K562 (cell line): ENCODE measurements at regions not wholly inside any gene's neighbourhood (a gene's known extent, or its start where the extent isn't known, plus 50 kb on each side); places are given as distances from the start of the nearest gene placed in this dataset.

Experiments
- DEAF1 ChIP-seq: fragments of 450-650 bp; formaldehyde crosslinking; IDR thresholded peaks from 2 replicates; pipeline ENCODE4 v1.4.0; 2020; ENCODE audit warnings: mild to moderate bottlenecking, moderate library complexity
- E2F8 ChIP-seq: fragments of 450-650 bp; IDR thresholded peaks from 2 replicates; pipeline ENCODE4 v1.7.1; 2018; ENCODE audit warnings: mild to moderate bottlenecking, low read depth; ENCODE audit not compliant: partially characterized antibody
- ETV6 ChIP-seq, 3 experiments: fragments of 150-350 bp in 1 of 3; sonication (generic) in 1 of 3; formaldehyde crosslinking in 1 of 3; IDR thresholded peaks; 2 replicates each; pipeline versions ENCODE4 v1.6.1 to v1.8.0; 2014 to 2022; ENCODE audit warnings: borderline replicate concordance in 2 of 3, low read depth in 2 of 3, antibody characterized with exemption in 1 of 3, low read length in 1 of 3, mild to moderate bottlenecking in 1 of 3, missing genetic modification reagents in 1 of 3
- GABPB1 ChIP-seq: sonication (generic); formaldehyde crosslinking; IDR thresholded peaks from 2 replicates; pipeline ENCODE4 v1.8.0; 2022; ENCODE audit warnings: mild to moderate bottlenecking, missing genetic modification reagents
- HMG20B ChIP-seq: fragments of 250-450 bp; sonication (Bioruptor Pico); IDR thresholded peaks from 2 replicates; pipeline ENCODE4 v1.5.0; 2021; ENCODE audit warnings: mild to moderate bottlenecking
- KLF6 ChIP-seq: fragments of 250-450 bp; sonication (Bioruptor Pico); IDR thresholded peaks from 2 replicates; pipeline ENCODE4 v1.4.0; 2020; ENCODE audit warnings: mild to moderate bottlenecking, moderate library complexity, borderline replicate concordance
- REST ChIP-seq, 2 experiments: fragments of 450-650 bp; formaldehyde crosslinking in 1 of 2; IDR thresholded peaks; 2 replicates each; pipeline versions ENCODE4 v1.4.0 to v1.6.1; 2014 to 2020; ENCODE audit warnings: mild to moderate bottlenecking in 2 of 2, borderline replicate concordance in 1 of 2, low read depth in 1 of 2
- SMARCE1 ChIP-seq: fragments of 450-650 bp; IDR thresholded peaks from 2 replicates; pipeline ENCODE4 v1.7.1; 2016; ENCODE audit warnings: mild to moderate bottlenecking
- STAT5B ChIP-seq: fragments of 250-450 bp; sonication (Bioruptor Pico); IDR thresholded peaks from 2 replicates; pipeline ENCODE4 v1.8.0; 2021; ENCODE audit warnings: mild to moderate bottlenecking, inconsistent platforms
- ZNF592 ChIP-seq: fragments of 450-650 bp; IDR thresholded peaks from 2 replicates; pipeline ENCODE4 v1.6.1; 2017; ENCODE audit warnings: antibody characterized with exemption, mild to moderate bottlenecking

- TF ChIP-seq E2F8, result no peak
- TF ChIP-seq STAT5B (CRISPR knock-in tag), result no peak
- TF ChIP-seq ZNF592, result no peak
- TF ChIP-seq HMG20B (CRISPR knock-in tag), result no peak
- no peak for TF ChIP-seq GABPB1 (CRISPR knock-in tag)
- peak; percentile 67; the same call in 1 of the 2 replicates for TF ChIP-seq SMARCE1
- TF ChIP-seq DEAF1 (CRISPR knock-in tag), result no peak
- TF ChIP-seq KLF6 (CRISPR knock-in tag), result no peak
- TF ChIP-seq REST (IDR thresholded peaks at IDR 0.05; ENCODE audit: borderline replicate concordance), result no peak
- no peak for TF ChIP-seq REST (CRISPR knock-in tag; IDR thresholded peaks at IDR 0.05; ENCODE audit: low read depth)
- peak in 1 of 2 experiments; percentile 60; a peak in 1 of 4 replicates for TF ChIP-seq ETV6 (IDR thresholded peaks at IDR 0.05; ENCODE audit: borderline replicate concordance in 1 of 2, low read depth in 2 of 2, low read length in 1 of 2)
- no peak for TF ChIP-seq ETV6 (CRISPR knock-in tag; IDR thresholded peaks at IDR 0.05; ENCODE audit: borderline replicate concordance)
Observed at GRCh38 chr13:33367926-33368325, 82.4 kb upstream of the STARD13 start (continued).
